ENCODE measurements at regions not wholly inside any gene's neighbourhood (a gene's known extent, or its start where the extent isn't known, plus 50 kb on each side); places are given as distances from the start of the nearest gene placed in this dataset.

GRCh38 chr3:182045736-182046135, 334.0 kb downstream of the SOX2 start:
- Mint-ChIP-seq H3K27me3 (no peaks in the 10 kb centered on the region), H3K36me3 (no peaks in the 10 kb centered on the region), H3K4me3 (no peak overlapping the region), H3K4me1 (no peaks in the 10 kb centered on the region), H3K9me3 (ENCODE audit: low read depth) (peaks cover 5% of the 10 kb centered on the region), H3K27ac (no peak overlapping the region)
- ATAC-seq (no peak), DNase-seq (no peak)
- CTCF ChIA-PET = no interaction called here

- H3K4me3 Mint-ChIP-seq = no peak overlapping the region
- no peak overlapping the region for H3K27ac Mint-ChIP-seq
- peaks cover 5% of the 10 kb centered on the region for H3K9me3 Mint-ChIP-seq (ENCODE audit: low read depth)
- H3K4me1 Mint-ChIP-seq = no peaks in the 10 kb centered on the region
- no peaks in the 10 kb centered on the region for H3K27me3 Mint-ChIP-seq
- CTCF ChIA-PET = no interaction called here
- ATAC-seq (no peak), DNase-seq (no peak)
- no peaks in the 10 kb centered on the region for H3K36me3 Mint-ChIP-seq
Observed at GRCh38 chr3:182046166-182046764, 334.5 kb downstream of the SOX2 start.

DNA sequence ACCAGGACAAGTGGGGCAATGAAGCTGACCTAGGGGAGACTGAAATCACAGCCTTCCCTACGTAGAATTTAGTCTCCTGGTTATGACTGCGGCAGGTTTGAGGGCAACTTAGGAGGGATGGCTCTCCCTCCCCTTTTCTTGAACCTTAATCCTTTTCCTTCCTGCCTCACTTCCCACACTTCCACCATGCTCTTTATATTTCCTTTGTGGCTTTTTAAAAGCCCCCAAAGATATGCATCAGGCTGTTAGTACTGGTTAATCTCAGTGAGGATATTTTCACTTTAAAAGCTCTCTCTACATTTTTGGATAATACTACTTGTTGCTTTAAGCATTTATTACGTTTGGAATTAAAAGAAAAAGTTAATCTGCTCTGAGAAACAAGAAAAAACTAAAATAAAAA, 339.2 kb downstream of the SOX2 start:
- H3K4me3 Mint-ChIP-seq = no peak overlapping the region
- no peaks in the 10 kb centered on the region for H3K27me3 Mint-ChIP-seq
- no peaks in the 10 kb centered on the region for H3K36me3 Mint-ChIP-seq
- ATAC-seq = no peak
- no peak for DNase-seq
- H3K4me1 Mint-ChIP-seq = no peaks in the 10 kb centered on the region
- peaks cover 3% of the 10 kb centered on the region for H3K9me3 Mint-ChIP-seq (ENCODE audit: low read depth)
- no peak overlapping the region for H3K27ac Mint-ChIP-seq
- CTCF ChIA-PET = no interaction called here

DNA sequence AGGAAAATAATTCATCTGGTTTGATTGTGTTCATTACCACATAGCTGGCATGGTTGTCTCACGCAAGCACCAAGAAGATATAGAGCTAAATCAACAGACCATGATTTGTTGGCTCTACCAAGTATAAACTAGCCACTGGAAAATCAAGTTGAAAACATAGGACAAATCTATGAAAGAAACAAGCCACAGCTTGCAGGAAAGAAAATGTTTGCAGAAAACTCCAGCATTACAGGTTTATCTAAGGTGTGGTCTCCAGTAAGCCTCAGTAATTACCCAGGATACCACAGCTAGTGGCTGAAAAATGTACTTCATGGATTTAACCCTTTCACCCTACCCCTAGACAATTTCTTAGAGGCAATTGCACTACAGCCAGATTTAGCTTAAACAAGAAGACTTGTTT, 340.6 kb downstream of the SOX2 start:
- DNase-seq = no peak

GRCh38 chr3:182052757-182053156, 341.0 kb downstream of the SOX2 start:
- Mint-ChIP-seq H3K9me3 (ENCODE audit: low read depth) (peaks cover 3% of the 10 kb centered on the region), H3K4me3 (no peak overlapping the region), H3K27ac (no peak overlapping the region), H3K36me3 (no peaks in the 10 kb centered on the region), H3K27me3 (no peaks in the 10 kb centered on the region), H3K4me1 (no peaks in the 10 kb centered on the region)
- CTCF ChIA-PET = no interaction called here
- ATAC-seq (no peak), DNase-seq (no peak)

More for the DNA sequence above, 340.6 kb downstream of the SOX2 start:
- Mint-ChIP-seq H3K36me3 (no peaks in the 10 kb centered on the region), H3K4me1 (no peaks in the 10 kb centered on the region), H3K27ac (no peak overlapping the region), H3K9me3 (ENCODE audit: low read depth) (peaks cover 3% of the 10 kb centered on the region), H3K4me3 (no peak overlapping the region), H3K27me3 (no peaks in the 10 kb centered on the region)
- no peak for ATAC-seq
- CTCF ChIA-PET = no interaction called here

DNA sequence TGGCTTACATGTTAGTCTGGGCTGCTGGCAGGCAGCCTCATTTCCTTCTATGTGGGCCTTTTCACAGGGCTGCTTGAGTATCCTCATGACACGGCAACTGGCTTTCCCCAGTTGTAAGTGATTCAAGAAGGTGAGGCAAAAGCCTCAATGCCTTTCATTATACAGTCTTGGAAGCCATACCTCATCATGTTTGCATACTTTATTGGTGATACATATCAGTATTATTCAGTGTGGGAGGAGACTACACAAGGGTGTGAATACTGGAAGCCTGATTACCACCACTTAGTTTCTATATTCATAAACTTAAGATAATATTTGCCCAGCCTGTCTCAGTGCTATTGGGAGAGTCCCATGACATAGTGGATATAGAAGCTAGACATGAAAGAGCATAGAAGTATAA, 346.8 kb downstream of the SOX2 start:
- Mint-ChIP-seq H3K27me3 (no peaks in the 10 kb centered on the region), H3K4me1 (no peaks in the 10 kb centered on the region), H3K36me3 (no peaks in the 10 kb centered on the region), H3K27ac (no peak overlapping the region), H3K4me3 (no peak overlapping the region), H3K9me3 (ENCODE audit: low read depth) (no peaks in the 10 kb centered on the region)
- CTCF ChIA-PET = no interaction called here
- no peak for DNase-seq
- no peak for ATAC-seq

- H3K27me3 Mint-ChIP-seq = no peaks in the 10 kb centered on the region
- no peaks in the 10 kb centered on the region for H3K4me1 Mint-ChIP-seq
- no peaks in the 10 kb centered on the region for H3K9me3 Mint-ChIP-seq (ENCODE audit: low read depth)
- H3K36me3 Mint-ChIP-seq = no peaks in the 10 kb centered on the region
- CTCF ChIA-PET = no interaction called here
- DNase-seq = no peak
- no peak overlapping the region for H3K27ac Mint-ChIP-seq
- ATAC-seq = no peak
- no peak overlapping the region for H3K4me3 Mint-ChIP-seq
Observed at GRCh38 chr3:182063742-182064141, 352.0 kb downstream of the SOX2 start.

- Mint-ChIP-seq H3K9me3 (ENCODE audit: low read depth) (no peaks in the 10 kb centered on the region), H3K36me3 (no peaks in the 10 kb centered on the region), H3K4me3 (no peak overlapping the region), H3K27ac (no peak overlapping the region), H3K27me3 (no peaks in the 10 kb centered on the region), H3K4me1 (no peaks in the 10 kb centered on the region)
- CTCF ChIA-PET = no interaction called here
- DNase-seq = no peak
- ATAC-seq = no peak
Observed at GRCh38 chr3:182067423-182067822, 355.7 kb downstream of the SOX2 start.

DNA sequence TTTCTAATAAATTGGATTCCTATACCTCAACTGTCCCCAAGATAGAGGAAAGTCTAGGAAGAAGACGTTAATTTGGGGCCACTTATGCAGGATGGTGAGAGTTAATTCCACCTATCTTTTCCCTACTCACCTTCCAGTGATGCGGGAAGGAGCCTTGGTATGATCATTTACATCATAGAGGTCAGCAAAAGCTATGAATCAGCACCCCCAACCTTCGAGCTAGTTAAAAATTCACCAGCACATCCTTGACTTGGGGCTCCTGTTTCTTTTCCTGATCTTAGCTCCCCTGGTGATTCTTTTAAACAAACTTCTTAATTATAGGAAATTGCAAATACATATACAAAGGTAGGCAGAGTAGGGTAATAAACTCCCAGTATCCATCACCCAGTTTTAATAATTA, 366.6 kb downstream of the SOX2 start:
- no peak for DNase-seq
- no peaks in the 10 kb centered on the region for H3K4me1 Mint-ChIP-seq
- H3K9me3 Mint-ChIP-seq (ENCODE audit: low read depth) = no peaks in the 10 kb centered on the region
- no peaks in the 10 kb centered on the region for H3K36me3 Mint-ChIP-seq
- H3K27ac Mint-ChIP-seq = no peak overlapping the region
- H3K4me3 Mint-ChIP-seq = no peak overlapping the region
- CTCF ChIA-PET = no interaction called here
- no peaks in the 10 kb centered on the region for H3K27me3 Mint-ChIP-seq
- ATAC-seq = no peak

DNA sequence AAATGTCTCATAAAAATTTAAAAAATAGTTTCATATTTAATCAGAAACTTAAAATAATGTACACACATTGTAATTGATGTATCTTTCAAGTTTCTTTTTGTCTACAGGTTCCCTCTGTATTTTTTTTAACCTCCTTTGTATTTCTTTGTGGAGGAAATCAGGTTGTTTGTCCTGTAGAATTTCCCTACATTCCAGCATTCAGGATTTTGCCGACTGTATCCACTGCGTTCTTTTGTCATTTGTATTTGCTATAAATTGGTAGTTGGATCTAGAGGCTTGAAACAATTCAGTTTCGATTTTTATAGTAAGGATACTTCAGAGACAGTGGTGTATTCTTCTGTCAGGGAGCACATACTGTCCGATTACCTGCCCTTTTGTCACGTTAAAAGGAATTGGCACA, 367.2 kb downstream of the SOX2 start:
- CTCF ChIA-PET = no interaction called here
- Mint-ChIP-seq H3K27me3 (no peaks in the 10 kb centered on the region), H3K9me3 (ENCODE audit: low read depth) (no peaks in the 10 kb centered on the region), H3K27ac (no peak overlapping the region), H3K36me3 (no peaks in the 10 kb centered on the region), H3K4me3 (no peak overlapping the region), H3K4me1 (no peaks in the 10 kb centered on the region)
- ATAC-seq = no peak
- no peak for DNase-seq

DNA sequence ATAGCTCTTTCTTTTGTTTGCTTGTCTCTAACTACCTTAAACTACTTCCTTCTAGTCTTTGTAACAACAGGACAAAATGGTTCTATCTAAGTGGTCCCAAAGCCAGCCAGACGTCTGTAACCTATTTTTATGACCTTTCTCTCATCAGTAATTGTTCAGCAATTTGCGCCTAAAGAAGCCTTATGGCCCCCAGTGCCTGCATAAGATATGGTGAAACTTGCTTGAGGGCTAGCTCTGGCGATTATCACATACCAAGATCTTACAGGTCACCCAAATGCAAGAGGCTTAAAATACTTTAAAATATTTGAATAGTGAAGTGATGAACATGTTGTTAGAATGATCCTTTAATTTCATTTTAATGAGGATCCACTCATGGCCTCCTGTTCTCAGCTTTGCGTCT, 369.4 kb downstream of the SOX2 start:
- CTCF ChIA-PET = no interaction called here

GRCh38 chr3:182083112-182083511, 371.4 kb downstream of the SOX2 start:
- CTCF ChIA-PET = no interaction called here
- Mint-ChIP-seq H3K4me1 (no peaks in the 10 kb centered on the region), H3K36me3 (no peaks in the 10 kb centered on the region), H3K9me3 (ENCODE audit: low read depth) (no peaks in the 10 kb centered on the region), H3K27me3 (no peaks in the 10 kb centered on the region), H3K27ac (no peak overlapping the region), H3K4me3 (no peak overlapping the region)
- DNase-seq = no peak
- ATAC-seq = no peak

More for the DNA sequence above, 369.4 kb downstream of the SOX2 start:
- Mint-ChIP-seq H3K9me3 (ENCODE audit: low read depth) (no peaks in the 10 kb centered on the region), H3K36me3 (no peaks in the 10 kb centered on the region), H3K4me3 (no peak overlapping the region), H3K4me1 (no peaks in the 10 kb centered on the region), H3K27ac (no peak overlapping the region), H3K27me3 (no peaks in the 10 kb centered on the region)
- ATAC-seq = no peak
- no peak for DNase-seq

DNA sequence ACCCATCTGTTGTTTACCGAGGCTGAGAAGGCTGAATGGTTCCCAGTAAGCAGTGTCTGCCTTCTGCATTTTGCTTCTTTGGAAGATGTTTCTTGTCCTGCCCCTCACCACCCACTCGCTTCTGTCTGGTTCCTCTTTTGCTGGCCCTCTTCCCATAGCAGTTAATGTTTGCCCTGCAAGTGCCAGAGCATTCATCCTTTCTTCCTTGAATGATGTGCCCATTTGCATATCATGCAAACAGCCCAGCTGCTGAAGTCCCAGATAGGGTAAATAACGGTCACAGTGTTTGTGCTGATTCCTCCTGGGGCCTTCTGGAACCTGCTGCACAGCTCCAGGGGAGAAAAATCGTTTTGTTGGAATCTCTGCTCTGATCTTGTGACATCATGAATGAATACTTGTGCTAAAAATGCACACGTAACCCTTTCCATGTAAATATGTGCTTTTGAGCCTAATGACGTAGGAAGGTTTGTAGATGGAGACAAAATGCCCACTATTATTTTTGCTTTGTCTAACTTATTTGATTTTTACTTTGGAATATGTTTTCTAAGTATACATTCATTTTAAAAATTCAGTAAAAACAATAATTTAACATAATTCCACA, 381.0 kb downstream of the SOX2 start:
- Mint-ChIP-seq H3K4me3 (no peak overlapping the region), H3K4me1 (no peaks in the 10 kb centered on the region), H3K36me3 (no peaks in the 10 kb centered on the region), H3K9me3 (ENCODE audit: low read depth) (peaks cover 3% of the 10 kb centered on the region), H3K27me3 (no peaks in the 10 kb centered on the region), H3K27ac (no peak overlapping the region)
- no peak for DNase-seq
- CTCF ChIA-PET = no interaction called here
- no peak for ATAC-seq

GRCh38 chr3:182094321-182094720, 382.6 kb downstream of the SOX2 start:
- Mint-ChIP-seq H3K27me3 (no peaks in the 10 kb centered on the region), H3K36me3 (no peaks in the 10 kb centered on the region)
- no peak for ATAC-seq

DNA sequence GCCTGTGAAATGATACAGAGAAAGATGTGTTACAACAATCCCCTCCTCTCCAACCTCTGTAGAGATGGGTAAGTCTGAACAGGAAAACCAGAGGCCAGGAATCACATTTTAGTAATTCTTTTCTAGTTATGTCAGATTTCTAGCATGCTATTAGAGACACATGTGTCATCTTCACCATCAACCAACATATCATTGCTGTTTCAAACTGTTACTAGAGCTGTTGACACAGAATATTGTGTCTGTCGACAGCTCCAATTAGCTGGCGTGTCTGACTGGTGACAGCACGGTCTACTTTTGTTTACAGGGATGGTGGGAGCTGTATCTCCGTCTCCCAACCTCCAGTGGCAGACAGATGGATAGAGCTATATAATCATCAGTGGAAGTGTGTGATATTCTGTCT, 393.2 kb downstream of the SOX2 start:
- H3K9me3 Mint-ChIP-seq (ENCODE audit: low read depth) = peaks cover 6% of the 10 kb centered on the region
- ATAC-seq = no peak
- H3K36me3 Mint-ChIP-seq = no peaks in the 10 kb centered on the region
- no peak overlapping the region for H3K27ac Mint-ChIP-seq
- H3K4me1 Mint-ChIP-seq = no peaks in the 10 kb centered on the region
- CTCF ChIA-PET = no interaction called here
- H3K4me3 Mint-ChIP-seq = no peak overlapping the region
- DNase-seq = no peak
- H3K27me3 Mint-ChIP-seq = no peaks in the 10 kb centered on the region

More at GRCh38 chr3:182094321-182094720, 382.6 kb downstream of the SOX2 start:
- Mint-ChIP-seq H3K9me3 (ENCODE audit: low read depth) (peaks cover 3% of the 10 kb centered on the region), H3K4me1 (no peaks in the 10 kb centered on the region), H3K27ac (no peak overlapping the region), H3K4me3 (no peak overlapping the region)
- DNase-seq = no peak
- CTCF ChIA-PET = no interaction called here
